ENCODE measurements at regions not wholly inside any gene's neighbourhood (a gene's known extent, or its start where the extent isn't known, plus 50 kb on each side); places are given as distances from the start of the nearest gene placed in this dataset.

- ATAC-seq (no peak), DNase-seq (no peak)
- Histone ChIP-seq H3K36me3 (no peaks in the 10 kb centered on the region), H3K27me3 (ENCODE audit: low read depth) (no peaks in the 10 kb centered on the region), H3K4me1 (no peaks in the 10 kb centered on the region), H3K9me3 (no peaks in the 10 kb centered on the region), H3K4me3 (no peak overlapping the region), H3K27ac (no peak overlapping the region)
- no peak for TF ChIP-seq CTCF (IDR thresholded peaks at IDR 0.05)
- intact Hi-C loops (cut with DNase I) = no loop called here
Observed at GRCh38 chr12:66829660-66830325, 150.9 kb upstream of the GRIP1 start.

GRCh38 chr12:66831495-66831894 lies 152.6 kb upstream of the GRIP1 start:
- Histone ChIP-seq H3K9me3 (no peaks in the 10 kb centered on the region), H3K36me3 (no peaks in the 10 kb centered on the region), H3K27ac (no peak overlapping the region), H3K4me1 (no peaks in the 10 kb centered on the region), H3K27me3 (ENCODE audit: low read depth) (no peaks in the 10 kb centered on the region), H3K4me3 (no peak overlapping the region)
- no peak for TF ChIP-seq CTCF (IDR thresholded peaks at IDR 0.05)
- no peak for DNase-seq
- no peak for ATAC-seq
- intact Hi-C loops (cut with DNase I) = no loop called here

- Histone ChIP-seq H3K36me3 (no peaks in the 10 kb centered on the region), H3K27me3 (ENCODE audit: low read depth) (no peaks in the 10 kb centered on the region), H3K27ac (no peak overlapping the region), H3K9me3 (no peaks in the 10 kb centered on the region), H3K4me3 (no peak overlapping the region), H3K4me1 (no peaks in the 10 kb centered on the region)
- no peak for TF ChIP-seq CTCF (IDR thresholded peaks at IDR 0.05)
- ATAC-seq (no peak), DNase-seq (no peak)
- intact Hi-C loops (cut with DNase I) = no loop called here
Observed at GRCh38 chr12:66832997-66833396, 154.1 kb upstream of the GRIP1 start.

- ATAC-seq = no peak
- intact Hi-C loops (cut with DNase I) = no loop called here
- H3K27ac ChIP-seq = no peak overlapping the region
- H3K4me3 ChIP-seq = no peak overlapping the region
- no peak for DNase-seq
- no peak for TF ChIP-seq CTCF (IDR thresholded peaks at IDR 0.05)
- no peaks in the 10 kb centered on the region for H3K36me3 ChIP-seq
- no peaks in the 10 kb centered on the region for H3K4me1 ChIP-seq
- no peaks in the 10 kb centered on the region for H3K9me3 ChIP-seq
- H3K27me3 ChIP-seq (ENCODE audit: low read depth) = no peaks in the 10 kb centered on the region
Observed at GRCh38 chr12:66836623-66837310, 157.9 kb upstream of the GRIP1 start.

- DNase-seq = no peak
- no peak overlapping the region for H3K27ac ChIP-seq
- no peaks in the 10 kb centered on the region for H3K27me3 ChIP-seq (ENCODE audit: low read depth)
- H3K4me1 ChIP-seq = no peaks in the 10 kb centered on the region
- H3K4me3 ChIP-seq = no peak overlapping the region
- no peak for TF ChIP-seq CTCF (IDR thresholded peaks at IDR 0.05)
- intact Hi-C loops (cut with DNase I) = no loop called here
- ATAC-seq = no peak
- H3K36me3 ChIP-seq = no peaks in the 10 kb centered on the region
- no peaks in the 10 kb centered on the region for H3K9me3 ChIP-seq
Observed at GRCh38 chr12:66837311-66837627, 158.4 kb upstream of the GRIP1 start.
